ENCODE measurements at regions not wholly inside any gene's neighbourhood (a gene's known extent, or its start where the extent isn't known, plus 50 kb on each side); places are given as distances from the start of the nearest gene placed in this dataset.
"Not testable (repeated sequence)": the region's sequence is repeated elsewhere in the genome, so short reads cannot be mapped to it uniquely, and the experiment has no call there.

GRCh38 chr11:134656861-134657540 is 245.0 kb upstream of the B3GAT1 start:
- no peak for TF ChIP-seq CTCF (IDR thresholded peaks at IDR 0.05; ENCODE audit: low read depth, low read length, missing control alignments)
- DNase-seq (ENCODE audit: extremely low read depth, low read depth): no peak
- H3K4me3 ChIP-seq (replicated peaks; ENCODE audit: low read depth, low read length): no peak overlapping the region

GRCh38 chr11:134656086-134656840 is 244.2 kb upstream of the B3GAT1 start:
- DNase-seq (ENCODE audit: extremely low read depth, low read depth); H3K4me3 ChIP-seq (replicated peaks; ENCODE audit: low read depth, low read length): not testable (repeated sequence)

DNA sequence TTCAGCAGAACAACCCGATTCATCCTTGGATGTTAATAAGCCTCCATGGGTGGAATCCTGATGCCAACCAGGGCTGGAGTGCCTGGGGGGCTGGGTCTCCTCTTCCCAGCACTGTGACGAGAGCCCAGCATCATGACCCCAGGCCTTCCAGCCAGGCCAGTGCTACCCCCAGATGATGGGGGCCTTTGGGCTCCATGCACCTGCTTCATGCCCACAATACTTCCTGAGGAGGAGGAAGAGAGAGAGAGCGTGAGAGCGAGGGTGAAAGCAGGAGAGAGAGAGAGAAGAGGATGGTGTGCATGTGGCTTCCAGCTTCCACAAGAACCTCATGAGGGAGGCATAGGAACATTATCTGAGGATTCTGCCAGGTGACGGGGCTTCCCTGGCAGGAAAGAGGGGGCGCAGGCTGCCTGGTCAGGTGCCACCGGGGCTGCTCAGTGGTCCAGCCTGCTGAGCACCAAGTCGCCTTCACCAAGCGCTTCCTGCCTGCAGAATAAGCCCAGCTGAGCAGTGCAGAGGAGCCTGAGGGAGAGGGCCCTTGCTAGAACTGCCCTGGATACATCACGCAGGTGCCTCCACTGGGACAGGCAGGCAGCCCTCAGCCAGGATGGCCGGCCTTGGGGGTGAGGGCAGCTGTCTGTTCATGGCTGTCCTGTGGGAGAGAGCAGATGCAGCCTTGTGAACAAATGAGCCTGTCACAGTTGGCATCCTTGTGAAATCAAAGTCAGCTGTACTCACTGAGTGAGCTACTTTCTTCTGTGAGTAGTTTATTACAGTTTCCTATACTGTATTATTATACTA is 243.3 kb upstream of the B3GAT1 start:
- no peak for TF ChIP-seq CTCF (IDR thresholded peaks at IDR 0.05; ENCODE audit: low read depth, low read length, missing control alignments)
- no peak for DNase-seq (ENCODE audit: extremely low read depth, low read depth)
- no peak overlapping the region for H3K4me3 ChIP-seq (replicated peaks; ENCODE audit: low read depth, low read length)

DNA sequence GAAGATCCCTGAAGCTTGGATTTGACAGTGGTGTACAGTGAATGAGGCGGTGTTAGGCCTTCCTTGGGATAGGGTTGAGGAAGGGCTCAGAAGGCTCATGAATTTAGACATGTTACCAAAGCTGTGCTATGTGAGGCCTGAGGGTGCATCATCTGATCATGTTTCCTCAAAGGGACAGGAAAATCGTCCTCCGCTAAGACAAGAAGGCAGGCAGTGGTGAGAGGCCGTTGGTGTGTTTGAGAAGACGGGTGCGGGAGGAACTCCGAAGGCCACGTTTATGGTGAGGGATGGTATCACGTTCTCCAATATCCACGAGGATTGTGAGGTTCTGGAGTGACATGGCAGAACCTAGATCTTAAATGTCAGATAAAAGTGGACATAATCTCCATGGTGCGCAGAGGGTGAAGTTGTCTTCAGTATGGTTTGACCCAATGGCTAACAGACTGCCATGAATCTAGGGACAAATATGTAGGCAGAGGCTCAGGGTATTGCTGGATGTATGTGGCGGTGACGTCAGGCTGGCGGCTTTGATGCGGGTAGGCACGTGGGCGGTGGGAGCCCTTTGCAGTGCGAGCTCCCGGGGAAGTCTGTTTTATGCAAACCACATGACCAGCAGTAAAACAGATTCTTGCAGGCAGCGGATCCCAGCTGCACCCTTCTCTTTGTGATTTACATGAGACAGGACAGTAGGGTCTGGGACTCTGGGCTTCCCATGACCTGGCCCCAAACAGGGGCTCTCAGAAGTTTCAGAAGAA is 242.3 kb upstream of the B3GAT1 start:
- H3K4me3 ChIP-seq (replicated peaks; ENCODE audit: low read depth, low read length): no peak overlapping the region
- no peak for TF ChIP-seq CTCF (IDR thresholded peaks at IDR 0.05; ENCODE audit: low read depth, low read length, missing control alignments)
- DNase-seq (ENCODE audit: extremely low read depth, low read depth): no peak

DNA sequence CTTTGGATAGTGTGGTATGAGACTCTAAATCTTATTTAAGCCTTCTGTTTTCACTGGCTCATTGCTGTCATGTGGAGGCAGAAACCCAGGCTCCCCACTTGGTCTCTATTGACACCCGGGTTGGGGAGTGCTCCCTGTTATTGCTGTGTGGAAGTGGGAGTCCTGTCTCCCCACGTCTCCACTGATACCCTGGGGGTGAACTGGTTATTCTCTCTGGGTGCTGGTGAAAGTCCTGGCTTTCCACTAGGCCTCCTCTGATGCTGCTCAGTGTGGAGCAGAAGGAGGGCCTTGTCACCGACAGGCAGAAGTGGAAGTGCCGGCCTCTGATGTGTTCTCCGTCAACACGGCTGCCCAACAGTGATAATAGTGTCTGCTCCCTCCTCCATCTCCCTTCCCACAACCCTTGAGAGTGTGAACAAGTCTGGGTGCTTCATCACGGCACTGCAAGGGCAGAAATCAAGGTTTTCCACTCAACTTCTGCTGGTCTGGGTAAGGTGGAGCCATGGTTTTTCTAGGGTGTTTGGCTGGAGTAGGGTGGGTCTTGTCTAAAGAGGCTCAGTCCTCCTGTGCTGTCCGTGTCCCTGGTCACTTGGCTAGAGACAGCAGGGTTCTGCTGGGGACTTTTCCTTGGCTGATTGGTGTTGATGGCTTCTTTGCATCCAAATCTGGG is 240.7 kb upstream of the B3GAT1 start:
- TF ChIP-seq CTCF (IDR thresholded peaks at IDR 0.05; ENCODE audit: low read depth, low read length, missing control alignments): no peak
- no peak overlapping the region for H3K4me3 ChIP-seq (replicated peaks; ENCODE audit: low read depth, low read length)
- DNase-seq (ENCODE audit: extremely low read depth, low read depth): no peak

GRCh38 chr11:134647066-134647743 is 235.2 kb upstream of the B3GAT1 start:
- DNase-seq (ENCODE audit: extremely low read depth, low read depth): no peak
- H3K4me3 ChIP-seq (replicated peaks; ENCODE audit: low read depth, low read length): no peak overlapping the region
- no peak for TF ChIP-seq CTCF (IDR thresholded peaks at IDR 0.05; ENCODE audit: low read depth, low read length, missing control alignments)

Data from HFF-Myc (cell line).